GM18507 (cell line): ENCODE measurements at regions not wholly inside any gene's neighbourhood (a gene's known extent, or its start where the extent isn't known, plus 50 kb on each side); places are given as distances from the start of the nearest gene placed in this dataset.
"Not testable (repeated sequence)": the region's sequence is repeated elsewhere in the genome, so short reads cannot be mapped to it uniquely, and the experiment has no call there.

Source experiments
- DNase-seq: peaks from one replicate; pipeline ENCODE4 v3.0.0; 2011; ENCODE audit warnings: low read depth; ENCODE audit not compliant: insufficient read length; ENCODE audit errors: extremely low spot score
- FAIRE-seq: peaks from 2 replicates; lab custom pipeline; 2011; peaks lifted over from hg19 to GRCh38; lab: Jason Lieb, UNC

- DNase-seq (no peak), FAIRE-seq (no peak)
These were observed 1561.7 kb upstream of the SLC39A10 start for GRCh38 chr2:194095359-194095758.

GRCh38 chr2:194090251-194090905 is 1566.6 kb upstream of the SLC39A10 start:
- no peak for DNase-seq
- no peak for FAIRE-seq

- DNase-seq: no peak
- FAIRE-seq: no peak
These were observed 1569.7 kb upstream of the SLC39A10 start for GRCh38 chr2:194087089-194087958.

- DNase-seq: no peak
- no peak for FAIRE-seq
These were observed 1570.9 kb upstream of the SLC39A10 start for GRCh38 chr2:194086129-194086528.

- DNase-seq (no peak), FAIRE-seq (no peak)
These were observed 1577.0 kb upstream of the SLC39A10 start for GRCh38 chr2:194079989-194080388.

GRCh38 chr2:194077366-194077765 is 1579.7 kb upstream of the SLC39A10 start:
- DNase-seq: no peak
- no peak for FAIRE-seq

GRCh38 chr2:194062401-194062800 is 1594.6 kb upstream of the SLC39A10 start:
- DNase-seq (no peak), FAIRE-seq (no peak)

- no peak for FAIRE-seq
- DNase-seq: no peak
These were observed 1596.8 kb upstream of the SLC39A10 start for GRCh38 chr2:194060269-194060668.

GRCh38 chr2:194054313-194054712 is 1602.7 kb upstream of the SLC39A10 start:
- FAIRE-seq (no peak), DNase-seq (no peak)

- no peak for DNase-seq
- FAIRE-seq: no peak
These were observed 1612.7 kb upstream of the SLC39A10 start for GRCh38 chr2:194044321-194044720.

- FAIRE-seq, DNase-seq: not testable (repeated sequence)
These were observed 1635.9 kb upstream of the SLC39A10 start for GRCh38 chr2:194021130-194021529.

- FAIRE-seq (no peak), DNase-seq (no peak)
These were observed 1636.9 kb upstream of the SLC39A10 start for GRCh38 chr2:194020155-194020554.

- no peak for FAIRE-seq
- no peak for DNase-seq
These were observed 1641.3 kb upstream of the SLC39A10 start for GRCh38 chr2:194015751-194016150.

- FAIRE-seq: no peak
- no peak for DNase-seq
These were observed 1642.4 kb upstream of the SLC39A10 start for GRCh38 chr2:194014639-194015038.

- FAIRE-seq: no peak
- no peak for DNase-seq
These were observed 1652.3 kb upstream of the SLC39A10 start for GRCh38 chr2:194004590-194005206.

GRCh38 chr2:194003911-194004310 is 1653.1 kb upstream of the SLC39A10 start:
- DNase-seq (no peak), FAIRE-seq (no peak)

- DNase-seq (no peak), FAIRE-seq (no peak)
These were observed 1654.2 kb upstream of the SLC39A10 start for GRCh38 chr2:194002699-194003368.

- no peak for DNase-seq
- no peak for FAIRE-seq
These were observed 1666.2 kb upstream of the SLC39A10 start for GRCh38 chr2:193990868-193991267.

- FAIRE-seq: no peak
- DNase-seq: no peak
These were observed 1667.4 kb upstream of the SLC39A10 start for GRCh38 chr2:193989645-193990044.

GRCh38 chr2:193988784-193989183 is 1668.2 kb upstream of the SLC39A10 start:
- DNase-seq: no peak
- no peak for FAIRE-seq
